ENCODE measurements at regions not wholly inside any gene's neighbourhood (a gene's known extent, or its start where the extent isn't known, plus 50 kb on each side); places are given as distances from the start of the nearest gene placed in this dataset.

DNA sequence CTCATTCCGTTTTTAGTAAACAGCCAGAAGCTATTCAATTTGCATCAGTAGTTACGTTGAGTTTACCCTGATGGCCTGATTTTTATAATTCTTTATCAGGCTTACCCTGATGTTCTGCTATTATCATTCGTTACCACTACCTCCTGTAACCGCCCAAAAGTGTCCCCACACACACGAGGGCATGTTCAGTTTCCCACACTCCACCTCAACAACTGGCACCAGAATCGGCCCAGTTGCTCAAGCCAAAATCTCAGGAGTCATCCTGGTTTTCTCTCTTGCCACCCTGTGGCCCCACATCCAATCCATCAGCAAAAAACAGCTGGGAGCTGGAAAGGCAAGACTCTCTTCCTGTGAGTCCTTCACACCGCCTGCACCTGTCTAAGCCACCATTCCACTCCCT lies 102.9 kb upstream of the RAB6C start:
- dilution Hi-C loops (cut with MboI; ENCODE audit: extremely low pct_ligation_motif_present, low sequenced_read_pairs): no loop called here
- H3K4me1 ChIP-seq (ENCODE audit: control insufficient read depth, extremely low read depth, insufficient read depth, low read length): peaks cover 5% of the 10 kb centered on the region
- no peaks in the 10 kb centered on the region for H3K9me1 ChIP-seq (ENCODE audit: control insufficient read depth, extremely low read depth, insufficient read depth, low read length)
- H3K4me3 ChIP-seq (ENCODE audit: control insufficient read depth in 2 of 3, extremely low read depth in 1 of 3, insufficient read depth in 2 of 3, low read depth in 1 of 3, low read length in 3 of 3): peak overlapping the region in 2 of 3 experiments; percentile 59 to 92
- H3K9ac ChIP-seq (ENCODE audit: control insufficient read depth, extremely low read depth, insufficient read depth, low read length): no peak overlapping the region
- FAIRE-seq (no peak), DNase-seq (ENCODE audit: low read depth, low spot score) (no peak)
- H4K20me1 ChIP-seq (ENCODE audit: control insufficient read depth, extremely low read depth, insufficient read depth, low read length): no peaks in the 10 kb centered on the region
- H3K27me3 ChIP-seq (ENCODE audit: control insufficient read depth, extremely low read depth, insufficient read depth, low read length): no peaks in the 10 kb centered on the region
- H3K9me3 ChIP-seq (ENCODE audit: control insufficient read depth, low read depth, low read length): no peaks in the 10 kb centered on the region
- H3K36me3 ChIP-seq (ENCODE audit: control insufficient read depth in 2 of 2, extremely low read depth in 1 of 2, insufficient read depth in 2 of 2, low read length in 2 of 2): no peaks in the 10 kb centered on the region
- TF ChIP-seq EZH2 (IDR thresholded peaks at IDR 0.05; ENCODE audit: low read length): no peak
- TF ChIP-seq, protein P1, sequence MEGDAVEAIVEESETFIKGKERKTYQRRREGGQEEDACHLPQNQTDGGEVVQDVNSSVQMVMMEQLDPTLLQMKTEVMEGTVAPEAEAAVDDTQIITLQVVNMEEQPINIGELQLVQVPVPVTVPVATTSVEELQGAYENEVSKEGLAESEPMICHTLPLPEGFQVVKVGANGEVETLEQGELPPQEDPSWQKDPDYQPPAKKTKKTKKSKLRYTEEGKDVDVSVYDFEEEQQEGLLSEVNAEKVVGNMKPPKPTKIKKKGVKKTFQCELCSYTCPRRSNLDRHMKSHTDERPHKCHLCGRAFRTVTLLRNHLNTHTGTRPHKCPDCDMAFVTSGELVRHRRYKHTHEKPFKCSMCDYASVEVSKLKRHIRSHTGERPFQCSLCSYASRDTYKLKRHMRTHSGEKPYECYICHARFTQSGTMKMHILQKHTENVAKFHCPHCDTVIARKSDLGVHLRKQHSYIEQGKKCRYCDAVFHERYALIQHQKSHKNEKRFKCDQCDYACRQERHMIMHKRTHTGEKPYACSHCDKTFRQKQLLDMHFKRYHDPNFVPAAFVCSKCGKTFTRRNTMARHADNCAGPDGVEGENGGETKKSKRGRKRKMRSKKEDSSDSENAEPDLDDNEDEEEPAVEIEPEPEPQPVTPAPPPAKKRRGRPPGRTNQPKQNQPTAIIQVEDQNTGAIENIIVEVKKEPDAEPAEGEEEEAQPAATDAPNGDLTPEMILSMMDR (optimal IDR thresholded peaks at IDR 0.05 in 1 of 3, IDR thresholded peaks at IDR 0.05 in 1 of 3, conservative IDR thresholded peaks at IDR 0.05 in 1 of 3; ENCODE audit: extremely low read depth in 1 of 3, insufficient read depth in 2 of 3, low read length in 3 of 3): no peak
- H3K27ac ChIP-seq (ENCODE audit: control insufficient read depth, insufficient read depth, low read length): no peak overlapping the region
- H3K4me2 ChIP-seq (ENCODE audit: control insufficient read depth, extremely low read depth, insufficient read depth, low read depth, low read length): peak overlapping the region; percentile 79
- no peaks in the 10 kb centered on the region for H3K79me2 ChIP-seq (ENCODE audit: control insufficient read depth, insufficient read depth, low read length)
- H2AFZ ChIP-seq (ENCODE audit: control insufficient read depth, low read length): peak overlapping the region; percentile 98

DNA sequence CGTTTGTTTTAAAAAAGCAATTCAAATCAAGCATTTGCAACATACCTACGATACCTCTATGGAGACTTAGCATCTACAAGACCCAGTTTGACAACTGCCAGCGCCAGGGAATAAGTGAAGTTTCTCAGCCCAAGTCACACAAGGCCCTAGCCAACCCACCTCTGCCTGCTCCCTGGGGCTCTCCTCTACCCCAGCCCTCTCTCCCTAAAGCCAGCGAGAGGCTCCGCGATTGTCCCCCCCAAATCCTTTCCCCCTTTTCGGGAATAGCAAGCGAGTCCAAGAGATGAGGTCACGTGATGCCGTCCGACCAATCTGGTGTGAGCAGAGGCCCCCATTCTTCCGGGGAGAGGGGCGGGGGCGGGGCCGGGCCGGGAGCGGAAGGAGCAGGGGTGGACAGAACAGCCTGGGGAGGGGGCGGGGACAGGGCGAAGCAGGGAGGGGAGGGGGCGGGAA lies 102.2 kb upstream of the RAB6C start:
- peak; percentile 53 for DNase-seq (ENCODE audit: low read depth, low spot score)
- no peaks in the 10 kb centered on the region for H3K9me1 ChIP-seq (ENCODE audit: control insufficient read depth, extremely low read depth, insufficient read depth, low read length)
- TF ChIP-seq, protein P1 (optimal IDR thresholded peaks at IDR 0.05 in 1 of 3, IDR thresholded peaks at IDR 0.05 in 1 of 3, conservative IDR thresholded peaks at IDR 0.05 in 1 of 3; ENCODE audit: extremely low read depth in 1 of 3, insufficient read depth in 2 of 3, low read length in 3 of 3): no peak
- TF ChIP-seq EZH2 (IDR thresholded peaks at IDR 0.05; ENCODE audit: low read length): no peak
- H3K36me3 ChIP-seq (ENCODE audit: control insufficient read depth in 2 of 2, extremely low read depth in 1 of 2, insufficient read depth in 2 of 2, low read length in 2 of 2): no peaks in the 10 kb centered on the region
- H3K27ac ChIP-seq (ENCODE audit: control insufficient read depth, insufficient read depth, low read length): no peak overlapping the region
- no peaks in the 10 kb centered on the region for H3K9me3 ChIP-seq (ENCODE audit: control insufficient read depth, low read depth, low read length)
- no peaks in the 10 kb centered on the region for H3K79me2 ChIP-seq (ENCODE audit: control insufficient read depth, insufficient read depth, low read length)
- FAIRE-seq: no peak
- H3K4me3 ChIP-seq (ENCODE audit: control insufficient read depth in 2 of 3, extremely low read depth in 1 of 3, insufficient read depth in 2 of 3, low read depth in 1 of 3, low read length in 3 of 3): peak overlapping the region; percentile 59 to 92 (median 85)
- peak overlapping the region; percentile 98 for H2AFZ ChIP-seq (ENCODE audit: control insufficient read depth, low read length)
- H3K9ac ChIP-seq (ENCODE audit: control insufficient read depth, extremely low read depth, insufficient read depth, low read length): peak overlapping the region; percentile 56
- dilution Hi-C loops (cut with MboI; ENCODE audit: extremely low pct_ligation_motif_present, low sequenced_read_pairs): no loop called here
- H3K27me3 ChIP-seq (ENCODE audit: control insufficient read depth, extremely low read depth, insufficient read depth, low read length): no peaks in the 10 kb centered on the region
- no peaks in the 10 kb centered on the region for H4K20me1 ChIP-seq (ENCODE audit: control insufficient read depth, extremely low read depth, insufficient read depth, low read length)
- H3K4me2 ChIP-seq (ENCODE audit: control insufficient read depth, extremely low read depth, insufficient read depth, low read depth, low read length): peak overlapping the region; percentile 79
- peaks cover 5% of the 10 kb centered on the region for H3K4me1 ChIP-seq (ENCODE audit: control insufficient read depth, extremely low read depth, insufficient read depth, low read length)
